Inflammatory macrophage treated with lipopolysaccharide for 1 hour (primary cell): ENCODE measurements at regions not wholly inside any gene's neighbourhood (a gene's known extent, or its start where the extent isn't known, plus 50 kb on each side); places are given as distances from the start of the nearest gene placed in this dataset.

Experiments used
- DNase-seq, 2 donors: peaks; one replicate each; pipeline ENCODE4 v3.0.0-alpha.2; 2020 to 2022

DNA sequence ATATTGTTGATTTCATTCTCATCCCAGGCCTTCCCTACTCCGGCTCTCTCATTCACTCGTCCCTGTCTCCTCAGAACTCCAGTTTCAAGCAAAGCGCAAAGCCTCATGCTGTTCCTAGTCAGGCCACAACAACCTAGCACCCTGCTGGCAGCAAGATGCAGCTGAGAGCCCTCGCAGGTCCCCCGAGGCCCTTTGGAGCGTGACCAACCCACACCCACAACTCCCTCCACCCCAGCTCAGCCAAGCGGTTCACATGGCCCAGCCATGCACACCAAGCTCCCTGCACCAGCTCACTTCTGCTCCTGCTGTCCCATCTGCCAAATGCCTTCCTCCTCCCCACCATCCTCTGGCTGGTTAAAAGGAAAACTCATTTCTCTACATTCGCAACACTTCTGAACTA, 195.8 kb downstream of the IRX5 start:
- DNase-seq, result no peak

DNA sequence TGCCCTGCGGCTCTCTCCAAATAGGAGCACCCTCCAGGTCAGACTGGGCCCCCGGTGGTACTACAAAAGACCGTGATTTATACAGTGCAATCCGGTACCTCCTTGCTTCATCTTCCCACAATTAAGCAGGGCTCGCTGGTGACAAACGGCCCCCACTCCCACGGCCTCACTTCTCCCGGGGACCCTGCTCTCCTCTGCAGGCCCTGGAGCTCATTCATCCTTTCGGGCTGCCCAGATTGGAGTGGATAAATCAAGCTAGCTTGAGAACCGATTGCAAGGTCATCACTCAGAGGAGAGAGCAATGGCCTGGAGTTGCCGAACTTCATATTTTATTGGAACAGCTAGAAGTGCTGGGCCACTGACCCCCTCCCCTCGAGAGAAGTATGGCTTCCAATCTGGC, 193.5 kb upstream of the IRX6 start:
- DNase-seq, result no peak

DNA sequence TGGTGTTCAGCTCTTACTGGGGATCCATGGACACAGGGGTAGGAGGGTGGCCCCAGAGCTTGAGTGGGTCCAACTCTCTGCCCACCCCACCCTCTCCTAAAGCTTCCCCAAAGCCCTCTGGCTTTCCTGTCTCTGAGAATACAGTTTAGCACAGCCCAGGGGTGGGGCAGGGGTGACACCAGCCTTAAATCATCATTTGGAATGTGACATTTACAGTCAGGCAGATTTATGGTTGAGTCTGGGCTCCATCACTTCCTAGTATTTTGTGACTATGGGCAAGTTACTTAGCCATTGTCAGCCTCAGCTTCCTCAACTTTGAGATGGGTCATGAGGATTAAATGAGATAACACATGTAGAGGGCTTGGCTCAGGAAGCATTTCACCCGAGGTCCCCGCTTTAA, 193.1 kb upstream of the IRX6 start:
- no peak for DNase-seq

DNA sequence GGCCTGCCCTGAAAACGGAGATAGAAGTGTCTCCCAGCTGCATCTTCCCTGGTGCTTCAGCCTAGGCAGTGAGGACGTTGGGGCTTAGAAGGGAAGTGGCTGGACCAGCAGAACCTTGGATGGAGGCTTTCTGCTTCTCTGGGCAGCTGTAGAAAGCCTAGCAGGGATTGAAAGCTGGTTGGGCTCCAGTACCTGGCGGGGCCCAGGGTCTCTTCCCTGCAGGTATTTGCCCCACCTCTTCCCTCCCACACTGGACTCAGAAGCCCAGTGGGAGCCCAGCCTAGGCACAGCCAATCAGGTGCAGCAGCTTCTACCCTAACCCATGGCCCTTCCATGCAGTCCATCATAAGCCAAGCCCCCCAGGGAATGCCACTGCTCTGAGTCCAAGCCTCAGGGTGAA, 190.3 kb upstream of the IRX6 start:
- DNase-seq, result no peak

DNA sequence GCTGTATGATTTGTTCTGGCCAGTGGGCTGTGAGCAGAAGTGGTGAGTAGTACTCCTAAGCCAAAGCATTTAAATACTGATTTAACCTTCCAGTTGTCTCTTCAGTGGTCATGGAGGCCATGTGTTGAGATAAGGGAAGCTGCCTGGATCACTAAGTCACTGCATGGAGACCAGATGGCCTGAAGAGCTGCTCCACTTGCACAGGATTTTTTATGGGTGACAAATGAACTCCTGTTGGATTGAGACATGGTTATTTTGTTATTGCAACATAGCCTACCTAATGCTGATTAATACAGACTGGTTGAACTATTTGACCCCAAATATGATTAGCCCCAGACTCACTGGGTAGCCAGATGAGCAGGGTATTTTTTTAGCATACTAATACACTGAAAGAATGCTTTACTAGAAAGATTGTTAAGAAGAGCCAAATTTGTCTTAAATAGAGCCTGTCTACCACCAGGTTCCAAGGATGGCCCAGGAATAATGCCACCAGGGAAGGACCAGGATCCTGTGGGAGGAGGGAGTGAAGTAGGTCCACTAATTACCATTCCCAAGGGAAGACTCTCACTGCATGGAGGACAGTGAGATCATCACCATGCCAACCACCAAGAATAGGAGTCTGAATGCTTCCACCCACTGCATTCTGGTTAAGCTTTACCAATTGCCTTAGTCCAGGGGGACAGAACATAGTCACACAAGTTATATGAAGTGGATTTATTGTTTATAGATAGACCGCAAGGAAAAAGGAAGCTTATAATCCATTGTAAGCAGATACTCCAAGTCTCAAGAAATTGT, 187.4 kb upstream of the IRX6 start:
- DNase-seq, result no peak

DNA sequence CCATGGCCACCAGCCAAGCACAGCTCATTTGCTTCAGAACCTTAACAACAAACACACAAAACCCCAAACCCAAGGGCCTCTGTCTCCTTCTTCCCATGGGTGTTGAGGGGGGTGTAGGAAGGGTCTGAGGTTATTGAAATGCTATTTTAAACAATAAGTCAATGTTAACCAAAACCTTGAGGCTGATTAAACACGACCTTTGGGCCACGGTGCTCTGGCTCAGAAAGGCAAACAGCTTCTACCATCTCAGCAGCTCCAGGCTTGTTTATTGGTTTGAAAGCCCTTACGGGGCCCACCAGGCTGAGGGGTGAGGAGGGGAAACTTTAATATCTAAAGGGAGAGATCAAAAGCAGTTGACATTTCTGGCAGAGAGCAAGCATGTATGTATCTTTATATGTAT, 185.7 kb upstream of the IRX6 start:
- no peak for DNase-seq

DNA sequence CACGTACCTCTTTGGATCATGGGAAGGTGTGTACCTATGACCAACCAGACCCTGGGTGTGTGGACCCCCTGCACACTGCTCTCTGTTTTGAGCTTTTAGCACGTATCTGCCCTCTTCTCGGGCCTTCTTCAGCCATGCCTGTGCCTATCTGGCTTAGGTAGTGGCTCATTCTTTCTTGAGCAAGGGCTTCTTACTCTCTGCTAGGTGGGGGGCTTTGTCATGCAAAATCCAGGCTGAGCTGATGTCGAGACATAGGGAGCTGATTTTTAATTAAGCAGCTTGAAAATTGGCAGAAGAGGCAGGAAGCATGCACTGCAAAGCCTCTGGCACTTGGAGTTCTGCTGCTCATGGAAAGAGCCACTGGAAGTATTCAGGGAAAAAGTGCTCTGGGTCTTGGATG, 181.6 kb upstream of the IRX6 start:
- DNase-seq, result no peak

DNA sequence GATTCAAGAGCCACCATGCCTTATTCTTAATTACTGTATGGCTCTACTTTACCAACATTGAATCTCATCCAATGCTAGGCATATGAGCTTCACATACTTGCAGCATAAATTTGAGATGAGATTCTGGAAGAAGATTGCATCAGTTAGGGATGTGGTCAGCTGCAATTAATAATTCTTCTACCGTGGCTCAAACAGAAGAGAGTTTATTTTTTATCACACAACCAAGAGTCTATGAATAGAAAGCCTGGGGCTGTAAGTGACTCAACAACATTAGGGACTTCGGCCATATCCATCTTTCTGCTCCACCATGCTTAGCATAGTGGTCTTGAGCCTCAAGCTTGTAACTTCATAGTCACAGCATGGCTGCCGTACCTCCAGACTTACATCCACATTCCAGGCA, 179.4 kb upstream of the IRX6 start:
- no peak for DNase-seq

DNA sequence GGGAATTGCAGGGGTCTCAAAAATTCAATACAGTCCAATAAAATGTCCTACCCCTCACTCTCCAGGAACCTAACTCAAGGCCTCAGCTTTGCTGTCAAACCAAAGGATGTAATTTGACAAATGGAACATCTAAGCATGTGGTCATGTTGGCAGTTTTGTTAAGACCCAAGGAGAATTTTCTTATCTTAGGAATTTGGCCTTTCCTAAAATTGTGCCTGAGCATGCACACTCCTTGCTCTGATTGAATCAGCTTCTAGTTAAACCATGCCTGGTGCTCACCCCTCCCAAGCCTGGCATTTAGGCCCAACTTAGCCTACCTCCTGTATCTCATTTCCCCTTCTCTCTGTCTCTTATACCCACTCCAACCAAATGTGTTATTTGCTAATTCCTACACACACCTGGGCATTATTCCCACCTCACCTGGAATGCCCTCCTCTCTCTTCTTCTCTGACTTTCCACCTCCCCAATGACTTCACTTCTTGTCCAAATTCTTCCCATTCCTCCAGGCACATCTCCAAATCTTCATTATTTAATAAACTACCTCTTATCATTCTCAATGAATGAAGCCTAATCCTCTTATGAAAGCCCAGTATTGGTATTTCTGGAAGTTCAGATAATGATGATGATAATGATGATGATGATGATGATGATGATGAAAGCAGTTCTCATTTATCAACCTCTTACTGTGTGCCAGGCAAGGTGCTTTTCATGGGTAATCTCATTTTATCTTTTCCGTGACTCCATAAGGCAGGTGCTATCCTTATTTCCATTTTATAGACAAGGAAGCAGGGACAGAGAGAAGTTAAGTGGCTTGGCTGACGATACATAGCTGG, 178.0 kb upstream of the IRX6 start:
- no peak for DNase-seq

DNA sequence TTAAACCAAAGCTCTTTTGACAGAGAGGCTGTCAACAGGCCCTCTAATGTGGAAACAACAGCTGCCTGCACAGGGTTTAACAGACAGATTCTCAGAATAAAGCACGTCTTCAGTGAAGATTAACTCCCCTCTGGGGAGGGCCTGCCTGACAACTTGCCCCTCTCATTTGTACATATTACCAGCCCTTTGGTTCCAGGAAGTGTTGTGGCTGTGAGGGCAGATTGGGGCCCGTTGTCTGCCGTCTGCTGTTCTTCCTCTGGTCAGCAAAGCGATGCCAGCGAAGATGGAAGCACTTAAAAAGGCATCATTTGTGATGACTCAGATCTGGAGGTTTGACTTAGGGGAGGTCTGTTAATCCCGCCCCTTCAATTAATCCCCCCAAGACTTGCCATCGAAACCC, 177.0 kb upstream of the IRX6 start:
- DNase-seq, result no peak

DNA sequence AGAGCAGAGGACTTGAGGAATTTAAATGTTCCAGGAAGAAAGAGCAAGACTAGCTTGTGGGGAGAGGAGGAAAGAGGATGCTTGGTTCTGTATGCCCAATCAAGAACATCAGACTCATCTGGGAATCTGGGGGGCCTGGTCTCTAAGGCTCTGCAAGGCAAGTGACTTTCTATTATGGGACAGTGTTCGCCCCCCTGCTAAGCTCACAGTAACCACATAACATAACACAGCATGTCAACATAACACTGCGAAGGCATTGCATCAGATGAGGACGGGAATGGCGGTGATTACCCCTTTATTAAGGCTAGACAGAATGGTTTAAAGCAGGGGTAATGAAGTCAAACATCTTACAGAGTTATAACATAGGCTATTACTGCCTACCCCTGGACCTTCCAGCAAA, 176.6 kb upstream of the IRX6 start:
- no peak for DNase-seq

DNA sequence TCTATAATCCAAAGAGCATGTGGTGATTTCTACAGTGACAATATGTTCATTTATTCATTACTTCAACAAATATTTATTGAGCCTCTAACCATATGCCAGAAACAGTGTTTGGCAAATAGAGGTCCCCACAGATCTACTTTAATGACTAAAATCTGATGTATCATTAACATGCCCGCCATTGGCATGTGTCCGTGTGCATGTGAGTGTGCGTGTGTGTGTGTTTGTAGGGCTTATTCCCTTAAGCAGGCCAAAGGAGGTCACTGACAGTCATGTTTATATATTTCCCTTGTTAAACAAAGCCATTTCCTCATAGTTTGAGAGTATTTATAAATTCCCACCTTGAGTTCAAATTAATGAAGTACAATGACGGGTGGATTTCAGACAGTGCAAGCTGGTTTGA, 174.4 kb upstream of the IRX6 start:
- DNase-seq, result no peak

DNA sequence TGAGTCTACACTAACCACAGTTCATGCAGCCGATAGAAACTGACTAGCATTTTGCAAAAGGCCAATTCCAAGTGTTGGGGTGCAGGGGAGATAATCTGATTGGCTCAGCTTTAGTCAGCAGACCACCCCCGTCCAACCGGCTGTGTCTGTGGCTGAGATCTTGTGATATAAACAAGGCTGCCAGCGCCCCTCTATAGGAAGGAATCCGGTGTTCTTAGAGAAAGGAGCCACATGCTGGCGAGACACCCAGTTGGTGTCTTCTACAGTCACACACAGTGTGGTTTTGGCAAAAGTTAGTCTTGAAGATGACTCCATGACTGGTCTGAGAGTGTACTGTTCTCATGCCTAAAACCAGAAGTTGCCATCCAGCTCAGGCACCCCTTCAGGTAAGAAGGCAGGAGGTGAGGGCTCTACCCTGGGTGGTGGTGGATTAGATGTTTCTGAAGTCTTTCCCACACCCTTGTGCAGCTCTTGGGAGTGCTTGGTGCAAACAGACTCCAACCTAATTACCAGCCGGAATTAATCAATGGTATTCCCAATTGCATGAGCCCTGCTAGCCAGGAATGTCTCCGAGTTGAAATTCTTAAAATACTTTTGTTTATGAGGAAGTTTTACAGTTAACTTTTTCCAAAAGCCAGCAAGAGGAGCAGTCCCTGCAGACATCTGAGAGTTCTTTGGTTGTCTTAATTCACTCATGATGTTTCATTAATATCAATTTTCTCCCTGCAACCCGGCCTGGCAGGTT, 172.3 kb upstream of the IRX6 start:
- no peak for DNase-seq

DNA sequence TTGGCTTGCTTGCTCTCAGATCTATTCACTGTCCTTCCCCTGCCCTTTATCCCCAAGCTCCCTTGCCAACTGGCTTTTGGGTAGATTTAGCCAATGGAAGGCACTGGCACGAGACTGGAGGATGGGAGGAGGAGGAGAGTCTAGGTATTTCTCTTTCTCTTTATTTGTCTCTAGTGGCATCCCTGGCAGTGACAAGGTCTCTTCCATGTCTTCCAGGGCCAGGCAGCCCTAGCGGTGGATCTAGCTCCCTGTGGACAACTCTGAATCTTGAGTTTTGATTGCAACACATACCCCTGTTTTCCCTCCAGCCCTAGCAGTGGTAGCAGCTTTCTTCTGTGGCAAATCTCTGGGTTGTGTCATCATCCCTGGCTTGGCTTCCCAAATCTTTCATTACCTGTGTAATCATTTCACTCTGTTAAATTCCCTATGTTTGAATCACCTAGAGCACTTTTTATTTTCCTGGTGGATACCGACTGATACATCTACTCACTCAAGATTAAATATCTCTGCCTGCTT, 171.1 kb upstream of the IRX6 start:
- no peak for DNase-seq

DNA sequence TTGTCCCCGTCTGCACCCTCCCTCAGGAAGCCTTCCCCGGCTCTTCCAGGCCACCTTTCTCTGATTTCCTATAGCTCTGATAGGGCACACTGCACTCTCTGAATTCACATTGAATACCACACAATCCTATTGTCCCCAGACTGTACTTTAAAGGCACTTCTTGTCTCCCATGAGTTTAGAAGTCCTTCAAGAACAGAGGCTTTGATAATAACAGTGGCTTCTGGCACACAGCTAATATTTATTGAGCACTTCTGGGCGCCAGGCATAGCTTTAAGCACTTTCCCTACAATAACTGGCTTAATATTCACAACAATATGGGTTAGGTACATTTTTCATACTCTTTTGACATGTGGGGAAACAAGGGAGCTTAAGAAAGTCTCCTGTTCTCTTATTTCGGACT, 169.7 kb upstream of the IRX6 start:
- no peak for DNase-seq

DNA sequence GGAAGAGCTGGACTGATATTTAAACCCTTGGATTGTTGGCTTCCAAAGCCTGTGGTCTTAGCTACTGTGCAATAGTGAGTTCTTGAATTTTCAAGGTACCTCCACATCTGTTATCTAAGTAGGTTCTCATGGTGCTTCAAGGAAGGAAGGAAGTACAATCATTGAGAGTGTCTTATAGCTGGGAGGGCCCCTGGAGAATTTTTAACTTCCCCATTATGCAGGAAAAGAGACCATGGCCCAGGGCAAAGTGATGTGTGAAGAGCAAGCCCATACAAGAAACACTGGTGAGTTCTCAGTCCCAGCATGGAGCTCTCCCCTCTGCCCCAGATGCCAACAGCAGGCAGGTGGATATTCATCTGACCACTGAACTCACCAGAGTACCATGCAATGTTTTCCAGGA, 169.0 kb upstream of the IRX6 start:
- DNase-seq, result no peak

DNA sequence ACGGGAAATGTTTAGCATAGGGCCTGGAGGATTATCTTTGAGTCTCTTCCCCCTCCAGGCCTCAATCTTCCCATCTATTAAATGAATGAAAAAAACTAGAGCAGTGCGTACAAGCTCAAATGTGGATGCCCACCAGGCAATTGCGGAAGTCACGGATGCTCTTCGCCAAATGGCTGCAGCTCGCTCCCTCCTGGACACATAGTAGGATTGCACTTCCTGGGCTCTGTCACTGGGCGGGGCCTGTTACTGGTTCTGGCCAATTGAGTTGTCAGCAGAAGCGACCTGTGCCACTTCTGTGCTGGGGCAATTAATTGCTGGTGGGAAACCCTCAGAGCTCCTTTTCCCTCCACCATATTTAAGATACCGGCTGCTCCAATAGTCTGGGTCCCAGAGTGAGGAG, 168.2 kb upstream of the IRX6 start:
- no peak for DNase-seq

DNA sequence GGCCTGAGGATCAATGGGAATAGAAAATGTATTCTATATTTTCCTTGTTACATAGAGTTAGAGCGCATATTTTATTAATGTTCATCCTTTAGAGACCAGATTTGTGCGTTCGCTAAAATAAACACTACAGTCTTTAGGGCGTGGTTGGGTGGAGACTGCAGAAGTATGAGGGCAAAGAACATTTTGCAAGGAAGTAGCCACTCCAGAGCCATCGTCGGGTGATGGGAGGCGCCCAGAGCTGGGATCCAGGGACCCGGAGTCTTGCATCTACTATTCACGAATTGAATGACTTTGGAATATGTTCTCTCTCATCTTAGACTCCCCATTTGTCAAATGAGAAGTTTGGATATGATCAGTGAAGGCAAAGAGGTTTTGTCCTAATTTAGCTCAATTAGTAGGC, 154.2 kb upstream of the IRX6 start:
- no peak for DNase-seq

DNA sequence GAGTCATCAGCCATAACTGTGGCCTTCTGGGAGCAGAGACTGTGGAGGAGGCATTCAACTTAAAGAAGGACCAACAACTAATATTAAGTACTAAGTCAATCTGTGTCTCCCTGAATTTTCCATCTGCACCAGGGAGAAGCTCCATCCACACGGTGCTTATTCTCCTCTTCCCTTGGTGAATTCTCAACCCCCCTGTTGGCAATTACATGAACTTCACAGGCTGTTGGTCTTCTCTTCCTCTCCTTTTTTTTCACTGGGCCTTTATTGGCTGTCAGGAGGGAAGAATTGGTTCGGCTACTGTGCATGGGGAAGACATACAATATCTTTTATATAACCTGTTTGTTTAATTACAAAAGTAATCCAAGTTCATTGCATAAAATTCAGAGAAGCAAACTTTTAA, 152.8 kb upstream of the IRX6 start:
- DNase-seq, result no peak

DNA sequence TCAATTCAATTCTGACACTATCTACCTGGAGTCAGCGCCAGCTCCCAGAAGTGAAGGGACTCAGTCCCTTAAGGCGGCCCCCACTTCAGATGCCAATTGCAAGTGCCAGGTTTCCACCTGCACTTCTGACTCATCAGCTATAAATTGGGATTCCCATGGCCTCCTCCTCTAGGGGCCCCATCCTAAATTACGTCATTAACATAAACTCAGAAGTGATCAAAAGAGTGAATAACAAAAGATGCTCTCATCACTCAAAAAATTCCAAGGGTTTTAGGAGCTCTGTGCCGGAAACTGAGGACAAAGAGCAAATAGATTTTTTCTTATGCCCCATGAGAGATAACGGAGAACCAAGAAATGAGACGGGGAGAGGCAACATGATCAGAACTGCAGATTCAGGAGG, 148.6 kb upstream of the IRX6 start:
- DNase-seq, result no peak

DNA sequence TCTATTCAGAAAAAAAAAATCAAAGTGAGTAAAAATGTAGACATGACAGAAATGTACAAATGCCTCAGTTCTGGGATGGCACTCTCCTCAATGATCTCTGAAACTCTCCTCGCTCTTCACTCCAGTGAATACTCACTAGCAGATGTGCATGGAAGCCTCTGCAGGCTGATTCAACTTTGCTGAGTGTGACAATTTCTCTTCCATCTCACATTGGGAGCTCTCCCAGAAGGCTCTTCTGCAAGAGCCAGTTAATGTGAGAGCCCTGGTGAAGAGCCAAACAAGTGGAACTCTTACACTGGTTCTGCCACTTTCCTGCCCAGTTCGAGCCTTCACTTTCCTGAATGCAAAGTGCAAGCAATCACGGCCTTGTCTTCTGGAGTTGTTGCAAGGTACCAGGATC, 147.1 kb upstream of the IRX6 start:
- DNase-seq, result no peak

DNA sequence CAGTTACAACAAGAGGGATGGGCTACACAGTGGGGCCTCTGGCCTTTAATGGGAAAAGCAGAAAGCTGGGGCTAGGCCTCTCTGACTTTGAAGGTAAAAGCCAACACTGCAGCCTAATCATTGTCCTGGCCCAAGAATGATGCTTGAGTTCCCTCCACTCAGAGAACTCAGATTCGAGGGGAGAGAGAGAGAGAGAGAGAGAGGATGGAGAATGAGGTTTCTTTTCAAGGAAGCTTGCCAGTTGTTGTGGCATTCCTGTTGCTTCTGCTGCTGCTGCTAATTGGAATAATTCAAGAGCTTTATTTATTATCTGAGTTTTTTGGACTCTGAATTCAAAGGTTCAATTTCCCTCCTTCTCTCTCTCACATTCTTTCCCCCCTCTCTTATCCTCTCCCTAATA, 144.6 kb upstream of the IRX6 start:
- DNase-seq, result no peak

DNA sequence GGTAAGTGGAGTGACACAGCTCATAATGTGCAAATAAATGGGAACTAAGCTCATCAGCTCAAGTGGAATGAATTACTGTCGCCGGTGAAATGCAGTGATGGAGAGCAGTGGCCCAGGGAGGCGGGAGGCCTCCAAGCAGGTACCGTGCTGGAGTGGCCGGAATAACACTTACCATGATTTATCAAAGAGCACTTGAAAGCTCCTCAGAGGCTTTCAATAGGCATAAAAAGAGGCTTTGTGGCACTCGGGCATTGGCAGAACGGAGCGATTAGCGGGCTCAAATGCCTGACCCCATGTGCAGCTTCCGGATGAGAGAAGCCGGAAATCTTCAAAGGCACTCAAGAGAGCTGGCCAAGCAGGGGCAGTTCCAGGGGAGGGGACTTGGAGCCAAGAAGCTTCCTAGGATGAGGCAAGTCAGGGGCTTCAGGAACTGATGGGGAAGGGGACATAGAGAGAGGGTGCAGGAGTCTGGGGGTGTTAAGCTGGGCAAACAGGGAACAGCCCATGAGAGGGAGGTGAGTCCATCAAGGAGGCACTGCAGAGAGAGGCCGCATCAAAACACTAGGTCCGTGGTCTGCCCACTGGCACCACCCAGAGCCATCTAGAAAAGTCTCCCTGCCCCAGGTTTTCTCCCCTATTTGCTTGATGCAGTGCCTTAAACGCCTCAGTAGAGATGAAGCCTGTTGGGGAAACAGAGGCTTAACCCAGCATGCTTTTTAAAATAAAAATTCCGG, 144.0 kb upstream of the IRX6 start:
- no peak for DNase-seq
